OCI-LY7 (cell line): ENCODE measurements at regions not wholly inside any gene's neighbourhood (a gene's known extent, or its start where the extent isn't known, plus 50 kb on each side); places are given as distances from the start of the nearest gene placed in this dataset.

Source experiments
- EZH2phosphoT487 ChIP-seq: fragments of 200-600 bp; sonication (generic); IDR thresholded peaks from 2 replicates; pipeline ENCODE4 v1.6.1; 2018; ENCODE audit warnings: low read depth, borderline replicate concordance, mild to moderate bottlenecking, mixed run types, antibody characterized with exemption, low read length, moderate library complexity, mixed read lengths
- TF ChIP-seq, protein P1 (sequence below): fragments of 200-600 bp; sonication (generic); conservative IDR thresholded peaks from 2 replicates; pipeline ENCODE4 v1.5.1; 2014; ENCODE audit warnings: mild to moderate bottlenecking, antibody characterized with exemption, low read length, moderate library complexity, mixed read lengths

- TF ChIP-seq, protein P1, sequence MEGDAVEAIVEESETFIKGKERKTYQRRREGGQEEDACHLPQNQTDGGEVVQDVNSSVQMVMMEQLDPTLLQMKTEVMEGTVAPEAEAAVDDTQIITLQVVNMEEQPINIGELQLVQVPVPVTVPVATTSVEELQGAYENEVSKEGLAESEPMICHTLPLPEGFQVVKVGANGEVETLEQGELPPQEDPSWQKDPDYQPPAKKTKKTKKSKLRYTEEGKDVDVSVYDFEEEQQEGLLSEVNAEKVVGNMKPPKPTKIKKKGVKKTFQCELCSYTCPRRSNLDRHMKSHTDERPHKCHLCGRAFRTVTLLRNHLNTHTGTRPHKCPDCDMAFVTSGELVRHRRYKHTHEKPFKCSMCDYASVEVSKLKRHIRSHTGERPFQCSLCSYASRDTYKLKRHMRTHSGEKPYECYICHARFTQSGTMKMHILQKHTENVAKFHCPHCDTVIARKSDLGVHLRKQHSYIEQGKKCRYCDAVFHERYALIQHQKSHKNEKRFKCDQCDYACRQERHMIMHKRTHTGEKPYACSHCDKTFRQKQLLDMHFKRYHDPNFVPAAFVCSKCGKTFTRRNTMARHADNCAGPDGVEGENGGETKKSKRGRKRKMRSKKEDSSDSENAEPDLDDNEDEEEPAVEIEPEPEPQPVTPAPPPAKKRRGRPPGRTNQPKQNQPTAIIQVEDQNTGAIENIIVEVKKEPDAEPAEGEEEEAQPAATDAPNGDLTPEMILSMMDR = no peak
- TF ChIP-seq EZH2phosphoT487 = no peak
These were observed 235.7 kb upstream of the LDB2 start for GRCh38 chr4:17134100-17134499.
